Rectal smooth muscle tissue (tissue), 1 donor: ENCODE measurements at regions not wholly inside any gene's neighbourhood (a gene's known extent, or its start where the extent isn't known, plus 50 kb on each side); places are given as distances from the start of the nearest gene placed in this dataset.
A peak's percentile ranks its signal among the peaks of the same experiment; 100 is the strongest.
"Not testable (repeated sequence)": the region's sequence is repeated elsewhere in the genome, so short reads cannot be mapped to it uniquely, and the experiment has no call there.

Source experiments
- H3K27ac ChIP-seq: one replicate; pipeline ENCODE4 v1.7.0; 2013; ENCODE audit warnings: low read depth, low read length, inconsistent platforms
- H3K27me3 ChIP-seq: one replicate; pipeline ENCODE4 v1.7.0; 2013; ENCODE audit warnings: low read length; ENCODE audit not compliant: control insufficient read depth, insufficient read depth
- H3K36me3 ChIP-seq: one replicate; pipeline ENCODE4 v1.7.0; 2013; ENCODE audit warnings: low read length; ENCODE audit not compliant: control insufficient read depth, insufficient read depth
- H3K4me1 ChIP-seq: one replicate; pipeline ENCODE4 v1.7.0; 2013; ENCODE audit warnings: low read length; ENCODE audit not compliant: control insufficient read depth, insufficient read depth
- H3K4me3 ChIP-seq: one replicate; pipeline ENCODE4 v1.7.0; 2013; ENCODE audit warnings: low read length
- H3K9ac ChIP-seq: one replicate; pipeline ENCODE4 v1.7.0; 2013; ENCODE audit warnings: low read length

GRCh38 chr16:29221281-29221955 lies 185.1 kb downstream of the NPIPB11 start:
- H3K36me3 ChIP-seq, H3K4me3 ChIP-seq, H3K27ac ChIP-seq, H3K27me3 ChIP-seq, H3K9ac ChIP-seq, H3K4me1 ChIP-seq: not testable (repeated sequence)

DNA sequence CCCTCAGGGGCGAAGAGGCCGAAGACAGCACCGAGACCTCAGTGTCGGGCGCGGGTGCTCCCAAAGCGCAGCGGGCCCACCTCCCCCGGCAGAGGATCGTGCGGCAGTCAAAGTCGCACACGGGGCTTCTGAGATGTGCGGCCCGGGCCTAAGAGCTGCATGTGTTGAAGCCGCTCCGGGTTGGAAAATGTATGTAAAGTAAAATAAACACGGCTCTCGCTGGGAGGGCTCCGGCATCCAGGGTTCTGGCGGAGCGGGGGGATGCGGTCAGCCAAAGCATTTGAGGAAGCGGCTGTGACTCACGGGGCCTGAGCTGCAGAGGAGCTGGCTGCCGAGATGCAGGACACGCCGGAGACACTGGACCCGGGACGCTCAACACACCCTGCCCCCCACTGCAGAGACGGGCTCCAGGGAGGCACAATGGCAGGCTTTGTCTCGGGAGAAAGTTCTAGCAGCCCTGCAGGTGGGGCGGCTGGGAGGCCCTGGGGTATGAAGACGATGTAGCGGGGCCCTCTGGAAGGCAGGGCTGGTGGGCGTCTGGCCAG lies 185.8 kb downstream of the NPIPB11 start:
- not testable (repeated sequence) for H3K36me3 ChIP-seq, H3K4me3 ChIP-seq, H3K4me1 ChIP-seq, H3K27me3 ChIP-seq, H3K9ac ChIP-seq
- peak overlapping the region; percentile 58 for H3K27ac ChIP-seq

- H3K4me3 ChIP-seq, H3K9ac ChIP-seq, H3K27me3 ChIP-seq, H3K4me1 ChIP-seq, H3K36me3 ChIP-seq: not testable (repeated sequence)
- peak overlapping the region; percentile 58 for H3K27ac ChIP-seq
Observed at GRCh38 chr16:29219966-29220646, 186.4 kb downstream of the NPIPB11 start.

GRCh38 chr16:29219562-29219961 lies 186.9 kb downstream of the NPIPB11 start:
- not testable (repeated sequence) for H3K9ac ChIP-seq, H3K4me3 ChIP-seq, H3K36me3 ChIP-seq, H3K4me1 ChIP-seq, H3K27me3 ChIP-seq
- peak overlapping the region; percentile 58 for H3K27ac ChIP-seq

DNA sequence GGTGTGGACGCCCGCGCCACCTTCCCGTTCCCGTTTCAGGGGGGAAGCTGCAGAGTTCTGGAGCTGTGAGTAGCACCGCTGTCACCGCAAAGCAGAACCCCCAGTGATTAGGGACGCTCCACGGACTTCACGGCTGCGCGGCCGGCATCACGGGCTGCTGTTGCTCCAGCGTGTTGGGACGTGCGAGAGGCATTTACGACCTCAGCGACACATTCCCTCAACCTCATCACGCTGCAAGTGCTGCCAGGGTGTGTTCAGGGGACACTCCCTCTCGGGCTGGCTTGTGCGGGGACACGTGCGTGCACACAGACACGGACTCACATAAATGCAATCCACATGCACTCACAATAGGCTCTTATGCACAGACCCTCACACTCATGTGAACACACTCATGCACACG lies 187.9 kb downstream of the NPIPB11 start:
- not testable (repeated sequence) for H3K27ac ChIP-seq, H3K4me3 ChIP-seq, H3K27me3 ChIP-seq, H3K36me3 ChIP-seq, H3K4me1 ChIP-seq, H3K9ac ChIP-seq

DNA sequence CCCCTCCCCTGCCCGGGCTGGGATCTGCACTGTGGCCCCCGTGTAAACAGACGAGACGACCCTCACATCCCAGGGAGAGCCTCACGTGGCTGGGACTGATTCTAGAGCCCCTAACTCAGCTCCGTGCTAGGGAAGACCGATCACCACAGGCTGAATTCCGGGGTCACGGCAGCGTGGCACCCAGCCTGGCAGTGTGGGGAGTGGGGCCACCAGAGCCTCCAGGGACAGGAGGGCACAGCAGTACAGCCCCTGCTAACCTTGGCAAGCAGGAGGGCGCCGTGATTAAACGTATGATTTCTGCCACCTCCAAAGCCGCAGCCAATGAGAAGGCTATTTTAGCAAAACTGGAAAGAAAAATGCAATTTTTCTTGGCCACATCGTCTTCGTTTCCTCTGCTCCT lies 188.3 kb downstream of the NPIPB11 start:
- not testable (repeated sequence) for H3K27ac ChIP-seq, H3K36me3 ChIP-seq, H3K4me3 ChIP-seq

DNA sequence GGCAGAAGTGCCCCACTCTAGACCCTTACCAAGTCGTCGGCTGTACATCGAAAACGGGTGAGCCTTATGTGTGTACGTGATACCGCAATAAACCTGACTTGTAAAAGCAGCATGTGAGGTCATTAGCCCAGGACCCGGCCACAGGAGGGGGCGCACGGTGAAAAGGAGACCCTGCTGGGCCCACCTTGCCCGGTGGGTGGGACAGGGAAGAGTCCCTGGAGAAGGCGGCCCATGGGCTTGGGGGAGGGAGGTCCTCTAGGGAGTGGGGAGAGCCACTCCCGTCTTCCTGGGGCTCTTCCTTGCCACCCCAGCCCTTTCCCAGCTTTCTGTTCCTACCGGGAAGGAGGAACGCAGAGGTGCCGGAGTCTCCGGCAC lies 188.8 kb downstream of the NPIPB11 start:
- not testable (repeated sequence) for H3K27ac ChIP-seq, H3K27me3 ChIP-seq, H3K4me3 ChIP-seq, H3K36me3 ChIP-seq, H3K9ac ChIP-seq, H3K4me1 ChIP-seq

More for the DNA sequence above, 188.3 kb downstream of the NPIPB11 start:
- H3K27me3 ChIP-seq, H3K4me1 ChIP-seq, H3K9ac ChIP-seq: not testable (repeated sequence)

DNA sequence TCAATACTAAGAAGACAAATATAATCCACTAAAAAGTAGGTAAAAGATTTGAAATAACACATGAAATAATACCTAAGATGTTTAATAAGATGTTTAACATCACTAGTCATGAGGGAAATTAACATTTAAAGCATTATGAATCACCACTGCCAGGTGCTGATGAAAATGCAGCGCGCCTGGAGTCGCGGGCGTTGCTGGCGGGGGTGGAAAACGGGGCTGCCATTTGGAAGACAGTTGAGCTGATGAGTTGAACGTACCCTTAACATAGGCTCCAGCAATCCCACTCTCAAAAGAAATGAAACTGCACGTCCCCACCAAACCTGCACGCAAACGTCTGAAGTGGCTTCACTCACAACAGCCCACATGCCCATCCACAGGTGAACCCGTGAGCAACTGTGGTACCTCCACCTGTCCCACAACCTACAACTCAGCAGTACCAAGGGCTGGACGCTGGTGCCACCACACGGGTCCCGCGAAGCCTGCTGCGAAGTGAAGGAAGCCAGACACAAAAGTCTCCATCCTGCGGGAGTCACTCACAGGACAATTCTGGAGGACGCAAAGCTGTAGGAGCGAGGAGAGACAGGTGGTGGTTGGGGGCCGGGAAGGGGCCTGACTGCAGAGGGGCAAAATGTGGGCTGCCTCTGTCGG lies 189.3 kb downstream of the NPIPB11 start:
- not testable (repeated sequence) for H3K36me3 ChIP-seq, H3K4me1 ChIP-seq, H3K9ac ChIP-seq, H3K27ac ChIP-seq, H3K27me3 ChIP-seq, H3K4me3 ChIP-seq

- H3K27ac ChIP-seq, H3K9ac ChIP-seq, H3K36me3 ChIP-seq, H3K4me1 ChIP-seq, H3K27me3 ChIP-seq, H3K4me3 ChIP-seq: not testable (repeated sequence)
Observed at GRCh38 chr16:29213770-29214169, 192.7 kb downstream of the NPIPB11 start.

DNA sequence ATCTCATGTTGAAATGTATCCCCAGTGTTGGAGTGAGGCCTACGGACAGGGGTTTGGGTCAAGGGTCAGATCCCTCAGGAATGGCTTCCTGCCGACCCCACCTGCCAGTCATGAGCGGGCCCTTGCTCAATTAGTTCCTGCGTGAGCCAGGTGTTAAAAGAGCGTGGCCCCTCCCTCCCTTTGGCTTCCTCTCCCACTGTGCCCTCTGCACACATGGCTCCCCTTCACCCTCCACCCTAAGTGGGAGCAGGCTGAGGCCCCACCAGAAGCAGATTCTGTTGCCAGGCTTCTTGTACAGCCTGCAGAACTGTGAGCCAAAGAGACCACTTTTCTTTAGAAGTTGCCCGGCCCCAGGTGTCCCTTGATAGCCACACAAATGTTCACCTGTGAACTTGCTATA lies 193.3 kb downstream of the NPIPB11 start:
- not testable (repeated sequence) for H3K27me3 ChIP-seq

DNA sequence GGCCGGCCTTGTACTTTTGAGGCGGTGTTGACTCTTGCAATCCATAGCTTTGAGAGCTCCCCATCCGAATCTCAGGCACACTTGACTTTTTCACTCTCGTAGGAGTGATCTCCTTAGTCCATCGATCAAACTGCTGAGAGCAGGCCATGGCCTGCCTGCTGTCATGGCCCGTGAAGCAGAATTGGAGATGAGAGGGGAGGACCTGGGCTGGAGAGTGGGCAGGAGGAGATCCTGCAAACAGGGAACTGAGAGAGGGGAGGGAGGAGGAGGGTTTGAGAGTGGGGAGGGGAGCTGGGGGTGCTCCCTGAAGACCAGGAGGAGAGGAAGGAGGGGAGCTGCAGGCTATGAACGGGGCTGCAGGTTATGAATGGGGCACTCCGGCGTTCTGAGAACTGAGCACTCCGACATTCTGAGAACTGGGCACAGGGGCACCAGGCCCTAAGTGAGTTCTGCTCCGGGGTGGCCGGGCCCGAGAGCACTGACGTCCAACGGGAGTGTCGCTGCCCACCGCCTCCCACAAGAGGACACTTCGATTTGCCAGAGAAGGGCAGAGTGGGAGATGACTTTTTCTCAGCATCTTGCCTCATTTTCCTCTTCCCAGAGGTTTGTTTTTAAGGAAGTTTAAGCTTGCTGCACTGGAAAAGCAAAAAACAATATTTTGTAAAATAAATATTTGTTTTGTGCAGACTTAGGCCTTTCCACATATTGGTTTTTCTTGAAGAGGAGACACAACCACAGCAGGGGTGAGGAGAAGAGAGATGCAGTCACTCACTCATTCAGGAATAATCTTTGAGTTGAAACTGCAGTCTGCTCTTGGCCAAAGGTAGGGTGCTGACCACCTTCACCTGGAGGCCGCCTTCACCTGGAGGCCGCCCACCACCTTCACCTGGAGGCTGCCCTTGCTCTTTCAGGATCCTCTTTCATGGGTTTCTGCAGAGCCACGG lies 194.2 kb downstream of the NPIPB11 start:
- not testable (repeated sequence) for H3K9ac ChIP-seq, H3K4me3 ChIP-seq, H3K36me3 ChIP-seq, H3K4me1 ChIP-seq, H3K27me3 ChIP-seq, H3K27ac ChIP-seq

More for the DNA sequence above, 193.3 kb downstream of the NPIPB11 start:
- not testable (repeated sequence) for H3K27ac ChIP-seq, H3K36me3 ChIP-seq, H3K9ac ChIP-seq, H3K4me3 ChIP-seq, H3K4me1 ChIP-seq

DNA sequence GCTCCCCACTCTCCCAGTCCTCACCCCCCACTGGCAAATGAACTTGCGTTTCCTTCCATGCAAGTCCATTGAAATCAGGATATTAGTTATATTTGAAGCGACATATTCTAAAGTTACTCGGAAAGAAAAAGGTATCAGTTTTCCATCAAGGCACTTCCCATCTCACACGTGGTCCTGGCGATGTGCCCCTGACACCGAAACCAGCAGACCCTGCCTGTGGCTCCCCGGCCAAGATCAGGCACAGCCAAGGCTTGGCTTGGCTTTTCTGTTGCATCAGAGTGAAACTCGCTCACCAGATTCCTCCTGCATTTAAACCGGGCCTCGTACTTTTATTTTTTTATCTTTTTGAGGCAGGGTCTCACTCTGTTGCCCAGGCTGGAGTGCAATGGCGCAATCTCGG lies 195.1 kb downstream of the NPIPB11 start:
- H3K27ac ChIP-seq, H3K36me3 ChIP-seq, H3K9ac ChIP-seq, H3K27me3 ChIP-seq, H3K4me3 ChIP-seq, H3K4me1 ChIP-seq: not testable (repeated sequence)
